Lower lobe of right lung (tissue), 2 donors: ENCODE measurements at regions not wholly inside any gene's neighbourhood (a gene's known extent, or its start where the extent isn't known, plus 50 kb on each side); places are given as distances from the start of the nearest gene placed in this dataset.

ENCODE experiments used
- ATAC-seq, 2 donors: fragments of 200-7000 bp; cut with Tn5 transposase; one replicate each; pipeline ENCODE4 v1.9.1; 2020 to 2022; ENCODE audit warnings: mild to moderate bottlenecking in 2 of 2, moderate library complexity in 2 of 2
- DNase-seq: peaks from one replicate; pipeline ENCODE4 v3.0.0-alpha.2; 2020
- H3K27ac ChIP-seq: fragments of 200-600 bp; one replicate; pipeline ENCODE4 v1.8.0; 2022
- H3K27me3 ChIP-seq: fragments of 200-600 bp; one replicate; pipeline ENCODE4 v1.8.0; 2022; ENCODE audit warnings: low read depth
- H3K36me3 ChIP-seq: fragments of 200-600 bp; one replicate; pipeline ENCODE4 v1.8.0; 2022; ENCODE audit warnings: mild to moderate bottlenecking
- H3K4me1 ChIP-seq: fragments of 200-600 bp; one replicate; pipeline ENCODE4 v1.8.0; 2022
- H3K4me3 ChIP-seq: fragments of 200-600 bp; one replicate; pipeline ENCODE4 v1.8.0; 2022; ENCODE audit warnings: mild to moderate bottlenecking
- H3K9me3 ChIP-seq: fragments of 200-600 bp; one replicate; pipeline ENCODE4 v1.8.0; 2022
- CTCF ChIP-seq: fragments of 200-600 bp; IDR thresholded peaks from one replicate; pipeline ENCODE4 v1.8.0; 2022; ENCODE audit warnings: antibody characterized with exemption, mild to moderate bottlenecking
- intact Hi-C: fragments of 100-400 bp; cut with DNase I; formaldehyde crosslinking; loops from one replicate; pipeline ENCODE4 v1.11.0; 2022
- donor health status: DM: no; HTN: yes; CAD: no; lungs with severe emphysema.

- H3K9me3 ChIP-seq, result no peaks in the 10 kb centered on the region
- intact Hi-C loops, result no loop called here
- no peaks in the 10 kb centered on the region for H3K36me3 ChIP-seq
- ATAC-seq, result no peak
- H3K27me3 ChIP-seq, result no peaks in the 10 kb centered on the region
- TF ChIP-seq CTCF, result no peak
- H3K4me3 ChIP-seq, result no peak overlapping the region
- no peak overlapping the region for H3K27ac ChIP-seq
- no peak for DNase-seq
- no peaks in the 10 kb centered on the region for H3K4me1 ChIP-seq
Measured at GRCh38 chr2:34387536-34387935, 788.4 kb upstream of the FAM98A start.

DNA sequence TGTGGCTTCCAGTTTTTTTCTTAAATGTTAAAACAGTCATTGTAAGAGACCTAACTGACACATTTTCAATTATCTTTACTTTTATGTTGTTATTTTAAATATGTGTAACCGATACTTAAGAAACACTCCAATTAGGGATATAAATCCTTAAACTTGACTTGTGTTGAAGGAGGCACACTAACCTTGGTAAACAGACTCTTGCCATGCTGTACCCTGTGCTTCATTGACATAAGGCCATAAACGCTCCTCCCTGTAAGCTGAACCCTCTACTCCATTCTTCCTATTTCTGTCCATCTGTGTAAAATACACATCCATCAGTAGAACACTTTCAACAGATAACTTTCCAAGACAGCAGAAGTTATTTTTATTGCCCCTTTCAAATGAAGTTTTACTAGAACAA lies 780.5 kb upstream of the FAM98A start:
- no peak for ATAC-seq
- no peak for TF ChIP-seq CTCF

DNA sequence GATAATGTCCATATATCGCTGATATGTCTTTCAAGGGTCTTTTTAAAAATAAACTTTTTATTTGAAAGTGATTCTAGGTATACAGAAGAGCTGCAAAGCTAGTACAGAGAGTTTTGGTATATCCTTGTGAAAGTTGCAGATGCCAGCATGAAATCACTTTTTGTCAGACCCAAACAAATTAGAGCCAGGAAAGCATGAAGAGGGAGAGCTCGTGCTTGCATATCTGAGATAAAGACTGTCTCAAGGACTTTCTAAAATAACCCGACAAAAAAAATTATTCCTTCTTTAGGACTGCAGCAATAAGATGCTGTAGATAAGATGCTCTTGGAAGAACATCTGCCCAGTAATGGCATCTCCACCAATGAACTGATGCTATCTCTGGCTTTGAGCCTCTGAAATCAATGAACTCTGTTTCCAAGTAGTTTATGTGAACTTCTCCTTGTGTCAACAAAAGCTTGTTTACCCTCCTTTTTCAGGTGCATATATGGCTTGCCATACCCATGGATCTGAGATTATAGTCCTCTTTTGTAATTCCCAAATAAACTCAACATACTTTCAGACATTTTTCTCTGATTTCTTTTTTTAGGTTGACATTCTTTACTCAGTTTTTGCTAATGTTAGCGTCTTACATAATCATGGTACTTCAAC lies 774.6 kb upstream of the FAM98A start:
- DNase-seq (no peak), ATAC-seq (no peak)
- intact Hi-C loops, result no loop called here
- no peak for TF ChIP-seq CTCF
- no peak overlapping the region for H3K4me3 ChIP-seq
- no peaks in the 10 kb centered on the region for H3K4me1 ChIP-seq
- H3K36me3 ChIP-seq, result no peaks in the 10 kb centered on the region
- no peaks in the 10 kb centered on the region for H3K27me3 ChIP-seq
- no peak overlapping the region for H3K27ac ChIP-seq
- H3K9me3 ChIP-seq, result no peaks in the 10 kb centered on the region

More for the DNA sequence above, 780.5 kb upstream of the FAM98A start:
- H3K4me1 ChIP-seq, result no peaks in the 10 kb centered on the region
- no peaks in the 10 kb centered on the region for H3K9me3 ChIP-seq
- no peak overlapping the region for H3K27ac ChIP-seq
- no peaks in the 10 kb centered on the region for H3K27me3 ChIP-seq
- no peak for DNase-seq
- no peak overlapping the region for H3K4me3 ChIP-seq
- intact Hi-C loops, result no loop called here
- no peaks in the 10 kb centered on the region for H3K36me3 ChIP-seq

DNA sequence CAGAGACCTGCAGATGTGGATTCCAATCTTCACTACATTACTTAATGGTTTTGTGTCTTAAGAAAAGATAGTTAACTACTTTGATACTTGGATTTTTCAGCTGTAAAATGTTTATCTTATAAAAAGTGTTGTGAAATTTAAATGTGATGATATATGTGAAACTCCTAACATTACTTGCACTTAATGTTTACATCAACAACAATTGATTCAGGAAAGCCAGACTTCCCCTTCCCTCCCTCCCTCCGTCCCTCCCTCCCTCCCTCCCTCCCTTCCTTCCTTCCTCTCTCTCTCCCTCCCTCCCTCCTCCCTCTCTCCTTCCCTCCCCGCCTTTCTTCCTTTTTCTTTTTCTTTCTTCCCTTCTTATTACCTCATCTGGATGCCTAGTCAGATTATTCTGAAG lies 773.9 kb upstream of the FAM98A start:
- no peak overlapping the region for H3K27ac ChIP-seq
- no peak overlapping the region for H3K4me3 ChIP-seq
- no peak for TF ChIP-seq CTCF
- H3K27me3 ChIP-seq, result no peaks in the 10 kb centered on the region
- H3K9me3 ChIP-seq, result no peaks in the 10 kb centered on the region
- no peaks in the 10 kb centered on the region for H3K4me1 ChIP-seq
- no peak for ATAC-seq
- DNase-seq, result no peak
- no peaks in the 10 kb centered on the region for H3K36me3 ChIP-seq
- intact Hi-C loops, result no loop called here

DNA sequence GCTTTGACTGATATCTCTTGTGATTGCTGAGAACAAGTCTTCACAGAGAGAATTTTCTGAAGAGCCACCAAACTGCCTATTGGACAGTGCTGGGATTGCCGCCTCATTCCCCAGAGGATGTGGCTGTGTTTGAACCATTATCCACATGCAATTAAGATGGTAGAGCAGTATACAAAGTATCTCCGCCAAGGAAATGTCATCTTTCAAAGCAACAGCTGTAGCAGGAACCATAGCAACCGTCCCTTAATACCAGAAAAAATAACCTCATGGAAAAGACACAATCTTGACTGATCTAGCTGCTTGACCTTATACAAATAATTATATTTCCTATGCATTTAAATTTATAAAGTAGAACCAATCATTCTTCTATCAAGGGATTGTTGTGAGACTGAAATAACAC lies 772.6 kb upstream of the FAM98A start:
- Histone ChIP-seq H3K4me1 (no peaks in the 10 kb centered on the region), H3K9me3 (no peaks in the 10 kb centered on the region), H3K4me3 (no peak overlapping the region), H3K27ac (no peak overlapping the region), H3K27me3 (no peaks in the 10 kb centered on the region), H3K36me3 (no peaks in the 10 kb centered on the region)
- ATAC-seq (no peak), DNase-seq (no peak)
- intact Hi-C loops, result no loop called here
- TF ChIP-seq CTCF, result no peak
